ENCODE measurements at regions not wholly inside any gene's neighbourhood (a gene's known extent, or its start where the extent isn't known, plus 50 kb on each side); places are given as distances from the start of the nearest gene placed in this dataset.

GRCh38 chr2:12269041-12269972, 447.4 kb upstream of the TRIB2 start:
- no peak for DNase-seq (ENCODE audit: low spot score)
- H3K4me1 ChIP-seq (ENCODE audit: insufficient read depth, low read length, poor library complexity, severe bottlenecking): no peaks in the 10 kb centered on the region
- H3K79me2 ChIP-seq (ENCODE audit: insufficient read depth, low read depth, low read length): no peaks in the 10 kb centered on the region
- H3K9me3 ChIP-seq (ENCODE audit: low read length): no peaks in the 10 kb centered on the region
- ChIA-PET POLR2A (interaction anchor here (0.6 kb wide), 3 partner anchors 8 to 1115 kb away, joined by 3 to 6 read pairs (median 3); no protein-coding TSS in a partner anchor), CTCF (ENCODE audit: unreplicated experiment) (no interaction called here)
- H3K36me3 ChIP-seq (ENCODE audit: insufficient read depth, low read length): no peaks in the 10 kb centered on the region
- no peak overlapping the region for H3K4me3 ChIP-seq (ENCODE audit: low read depth, low read length, poor library complexity, severe bottlenecking)
- no peak overlapping the region for H3K27ac ChIP-seq (ENCODE audit: low read depth, low read length, poor library complexity, severe bottlenecking)
- intact Hi-C loops (cut with micrococcal nuclease; ENCODE audit: unreplicated experiment): no loop called here
- no peak overlapping the region for H2AFZ ChIP-seq (ENCODE audit: low read length)
- BruUV-seq (replicated peaks): no TSS peak
- H3K9me2 ChIP-seq (ENCODE audit: insufficient read depth, low read length): no peaks in the 10 kb centered on the region; the same call in 1 of the 2 replicates
- TF ChIP-seq CTCF (conservative IDR thresholded peaks at IDR 0.05; ENCODE audit: low read length): no peak
- TF ChIP-seq EZH2phosphoT487 (IDR thresholded peaks at IDR 0.05; ENCODE audit: borderline replicate concordance, low read depth, low read length): no peak
- no peak overlapping the region for H3K4me2 ChIP-seq (ENCODE audit: low read length)
- no peaks in the 10 kb centered on the region for H4K20me1 ChIP-seq (ENCODE audit: insufficient read depth, low read length)

GRCh38 chr2:12270876-12271588, 445.7 kb upstream of the TRIB2 start:
- H3K9me3 ChIP-seq (ENCODE audit: low read length): no peaks in the 10 kb centered on the region
- no peaks in the 10 kb centered on the region for H3K79me2 ChIP-seq (ENCODE audit: insufficient read depth, low read depth, low read length)
- no peak for DNase-seq (ENCODE audit: low spot score)
- no peaks in the 10 kb centered on the region for H3K4me1 ChIP-seq (ENCODE audit: insufficient read depth, low read length, poor library complexity, severe bottlenecking)
- H3K4me2 ChIP-seq (ENCODE audit: low read length): no peak overlapping the region
- H3K9me2 ChIP-seq (ENCODE audit: insufficient read depth, low read length): no peaks in the 10 kb centered on the region; the same call in 1 of the 2 replicates
- H2AFZ ChIP-seq (ENCODE audit: low read length): peak overlapping the region; percentile 47; the same call in 1 of the 2 replicates
- no peak for TF ChIP-seq EZH2phosphoT487 (IDR thresholded peaks at IDR 0.05; ENCODE audit: borderline replicate concordance, low read depth, low read length)
- no peak for TF ChIP-seq CTCF (conservative IDR thresholded peaks at IDR 0.05; ENCODE audit: low read length)
- no peaks in the 10 kb centered on the region for H4K20me1 ChIP-seq (ENCODE audit: insufficient read depth, low read length)
- no peak overlapping the region for H3K27ac ChIP-seq (ENCODE audit: low read depth, low read length, poor library complexity, severe bottlenecking)
- ChIA-PET CTCF (ENCODE audit: unreplicated experiment) (no interaction called here), POLR2A (interaction anchor here (1.3 to 1.6 kb wide), 2 partner anchors 11 to 15 kb away, joined by 4 to 8 read pairs; no protein-coding TSS in a partner anchor)
- H3K4me3 ChIP-seq (ENCODE audit: low read depth, low read length, poor library complexity, severe bottlenecking): no peak overlapping the region
- intact Hi-C loops (cut with micrococcal nuclease; ENCODE audit: unreplicated experiment): no loop called here
- H3K36me3 ChIP-seq (ENCODE audit: insufficient read depth, low read length): no peaks in the 10 kb centered on the region
- no TSS peak for BruUV-seq (replicated peaks)
